Peyer's patch (tissue), 4 donors: ENCODE measurements at regions not wholly inside any gene's neighbourhood (a gene's known extent, or its start where the extent isn't known, plus 50 kb on each side); places are given as distances from the start of the nearest gene placed in this dataset.

Experiments used
- DNase-seq, 3 donors: peaks; one replicate each; pipeline ENCODE4 v3.0.0-alpha.2; 2017 to 2019
- H3K27ac ChIP-seq, 4 donors: fragments of 200-600 bp; sonication (generic); one replicate each; pipeline ENCODE4 v1.5.1; 2016 to 2019
- H3K27me3 ChIP-seq, 2 donors: fragments of 200-600 bp; sonication (generic); one replicate each; pipeline ENCODE4 v1.5.1; 2019
- H3K36me3 ChIP-seq, 3 donors: fragments of 200-600 bp; sonication (generic); one replicate each; pipeline ENCODE4 v1.5.1; 2016 to 2019
- H3K4me1 ChIP-seq, 4 donors: fragments of 200-600 bp; sonication (generic); one replicate each; pipeline ENCODE4 v1.5.1; 2016 to 2019
- H3K4me3 ChIP-seq, 4 donors: fragments of 200-600 bp; sonication (generic); 1 replicate in 3 of 4; 2 replicates in 1 of 4; pipeline ENCODE4 v1.5.1; 2016 to 2019; ENCODE audit warnings: mild to moderate bottlenecking in 1 of 4
- H3K9me3 ChIP-seq, 4 donors: fragments of 200-600 bp; sonication (generic); one replicate each; pipeline ENCODE4 v1.5.1; 2016 to 2019; ENCODE audit warnings: mild to moderate bottlenecking in 1 of 4
- POLR2A ChIP-seq, 2 donors: fragments of 450-650 bp; IDR thresholded peaks; one replicate each; pipeline ENCODE4 v1.5.1; 2017; ENCODE audit warnings: antibody characterized with exemption in 2 of 2, mild to moderate bottlenecking in 2 of 2, moderate library complexity in 2 of 2
- TF ChIP-seq, protein P1 (sequence below), 6 experiments: fragments of 450-650 bp in 4 of 6; fragments of 200-600 bp in 2 of 6; sonication (generic) in 1 of 6; IDR thresholded peaks; one replicate each; pipeline ENCODE4 v1.5.1; 2017 to 2019; ENCODE audit warnings: antibody characterized with exemption in 6 of 6, mild to moderate bottlenecking in 3 of 6, moderate library complexity in 1 of 6

- no peak for TF ChIP-seq POLR2A (IDR thresholded peaks at IDR 0.05)
- TF ChIP-seq, protein P1, sequence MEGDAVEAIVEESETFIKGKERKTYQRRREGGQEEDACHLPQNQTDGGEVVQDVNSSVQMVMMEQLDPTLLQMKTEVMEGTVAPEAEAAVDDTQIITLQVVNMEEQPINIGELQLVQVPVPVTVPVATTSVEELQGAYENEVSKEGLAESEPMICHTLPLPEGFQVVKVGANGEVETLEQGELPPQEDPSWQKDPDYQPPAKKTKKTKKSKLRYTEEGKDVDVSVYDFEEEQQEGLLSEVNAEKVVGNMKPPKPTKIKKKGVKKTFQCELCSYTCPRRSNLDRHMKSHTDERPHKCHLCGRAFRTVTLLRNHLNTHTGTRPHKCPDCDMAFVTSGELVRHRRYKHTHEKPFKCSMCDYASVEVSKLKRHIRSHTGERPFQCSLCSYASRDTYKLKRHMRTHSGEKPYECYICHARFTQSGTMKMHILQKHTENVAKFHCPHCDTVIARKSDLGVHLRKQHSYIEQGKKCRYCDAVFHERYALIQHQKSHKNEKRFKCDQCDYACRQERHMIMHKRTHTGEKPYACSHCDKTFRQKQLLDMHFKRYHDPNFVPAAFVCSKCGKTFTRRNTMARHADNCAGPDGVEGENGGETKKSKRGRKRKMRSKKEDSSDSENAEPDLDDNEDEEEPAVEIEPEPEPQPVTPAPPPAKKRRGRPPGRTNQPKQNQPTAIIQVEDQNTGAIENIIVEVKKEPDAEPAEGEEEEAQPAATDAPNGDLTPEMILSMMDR (IDR thresholded peaks at IDR 0.05) = no peak
- no peaks in the 10 kb centered on the region for H3K27me3 ChIP-seq
- no peak for DNase-seq
- H3K9me3 ChIP-seq = no peaks in the 10 kb centered on the region
- H3K4me3 ChIP-seq = no peak overlapping the region
- H3K27ac ChIP-seq = no peak overlapping the region
- H3K4me1 ChIP-seq = no peaks in the 10 kb centered on the region
- no peaks in the 10 kb centered on the region for H3K36me3 ChIP-seq
Observed at GRCh38 chrX:120742946-120743665, 113.3 kb upstream of the C1GALT1C1 start.

GRCh38 chrX:120741452-120741851 lies 111.6 kb upstream of the C1GALT1C1 start:
- H3K36me3 ChIP-seq = no peaks in the 10 kb centered on the region
- no peaks in the 10 kb centered on the region for H3K4me1 ChIP-seq
- no peaks in the 10 kb centered on the region for H3K9me3 ChIP-seq
- TF ChIP-seq, protein P1 (IDR thresholded peaks at IDR 0.05) = no peak
- TF ChIP-seq POLR2A (IDR thresholded peaks at IDR 0.05) = no peak
- no peak overlapping the region for H3K27ac ChIP-seq
- no peak for DNase-seq
- H3K4me3 ChIP-seq = no peak overlapping the region
- H3K27me3 ChIP-seq = no peaks in the 10 kb centered on the region

DNA sequence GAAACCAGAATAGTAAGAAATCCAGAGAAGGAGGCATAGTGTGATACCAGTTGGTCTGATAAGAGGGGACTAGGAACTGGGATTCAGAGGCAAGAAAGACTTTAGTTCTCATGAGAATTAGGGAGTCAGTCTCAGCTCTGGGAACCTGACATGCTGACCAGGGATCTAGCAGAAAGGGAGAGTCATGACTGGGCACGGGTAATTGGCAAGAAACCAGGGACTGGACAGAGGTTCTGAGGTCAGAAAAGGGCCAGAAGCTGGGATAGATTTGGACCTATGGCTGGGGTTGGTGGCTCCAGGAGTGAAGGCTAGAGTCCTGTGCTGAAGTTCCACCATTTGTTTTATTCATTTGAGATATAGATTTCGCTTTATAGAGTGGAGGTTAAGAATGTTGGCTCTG lies 110.2 kb upstream of the C1GALT1C1 start:
- H3K27me3 ChIP-seq = no peaks in the 10 kb centered on the region
- TF ChIP-seq, protein P1 (IDR thresholded peaks at IDR 0.05) = no peak
- no peak for TF ChIP-seq POLR2A (IDR thresholded peaks at IDR 0.05)
- H3K4me3 ChIP-seq = no peak overlapping the region
- H3K4me1 ChIP-seq = no peaks in the 10 kb centered on the region
- H3K9me3 ChIP-seq = no peaks in the 10 kb centered on the region
- no peak overlapping the region for H3K27ac ChIP-seq
- H3K36me3 ChIP-seq = no peaks in the 10 kb centered on the region
- DNase-seq = no peak

GRCh38 chrX:120739300-120739699 lies 109.4 kb upstream of the C1GALT1C1 start:
- Histone ChIP-seq H3K9me3 (no peaks in the 10 kb centered on the region), H3K36me3 (no peaks in the 10 kb centered on the region), H3K27ac (no peak overlapping the region), H3K27me3 (no peaks in the 10 kb centered on the region), H3K4me1 (no peaks in the 10 kb centered on the region), H3K4me3 (no peak overlapping the region)
- no peak for DNase-seq
- TF ChIP-seq, protein P1 (IDR thresholded peaks at IDR 0.05) = no peak
- no peak for TF ChIP-seq POLR2A (IDR thresholded peaks at IDR 0.05)

DNA sequence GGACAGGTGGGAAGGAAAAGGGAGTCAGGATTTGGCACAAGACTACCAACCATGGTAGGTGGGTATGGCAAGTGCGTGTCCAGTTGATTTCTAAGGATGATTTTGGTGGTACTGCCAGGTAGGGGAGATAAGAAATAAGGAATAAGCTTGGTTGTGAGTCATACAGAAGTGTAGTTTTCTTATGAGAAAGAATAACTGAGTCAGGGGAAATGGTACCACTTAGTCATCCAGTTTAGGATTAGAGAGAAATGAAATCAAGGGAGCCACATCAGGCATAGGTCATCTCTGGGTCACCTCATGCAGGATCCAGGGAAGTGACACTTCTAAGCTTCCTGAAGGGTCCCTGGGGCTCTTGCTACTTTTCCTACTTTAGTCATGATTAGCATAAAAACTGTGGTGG lies 107.1 kb upstream of the C1GALT1C1 start:
- Histone ChIP-seq H3K27me3 (no peaks in the 10 kb centered on the region), H3K27ac (no peak overlapping the region), H3K4me1 (no peaks in the 10 kb centered on the region), H3K9me3 (no peaks in the 10 kb centered on the region), H3K4me3 (no peak overlapping the region), H3K36me3 (no peaks in the 10 kb centered on the region)
- TF ChIP-seq, protein P1 (IDR thresholded peaks at IDR 0.05) = no peak
- TF ChIP-seq POLR2A (IDR thresholded peaks at IDR 0.05) = no peak
- DNase-seq = no peak
